ENCODE measurements at regions not wholly inside any gene's neighbourhood (a gene's known extent, or its start where the extent isn't known, plus 50 kb on each side); places are given as distances from the start of the nearest gene placed in this dataset.

- TF ChIP-seq CTCF (IDR thresholded peaks at IDR 0.05; ENCODE audit: insufficient read depth, low read length, poor library complexity, severe bottlenecking) (no peak), EZH2phosphoT487 (conservative IDR thresholded peaks at IDR 0.05; ENCODE audit: low read length) (no peak)
Measured at GRCh38 chr6:43891072-43891870, 121.3 kb downstream of the VEGFA start.

All from SU-DHL-6 (cell line).